IMR-90 (cell line): ENCODE measurements at regions not wholly inside any gene's neighbourhood (a gene's known extent, or its start where the extent isn't known, plus 50 kb on each side); places are given as distances from the start of the nearest gene placed in this dataset.

Experiments
- ATAC-seq: fragments of 200-7000 bp; cut with Tn5 transposase; 2 replicates; pipeline ENCODE4 v1.9.1; 2020; ENCODE audit warnings: low read depth, mild to moderate bottlenecking, moderate library complexity
- BruUV-seq: library from RNA; stranded (reverse); fragments of 400-500 nt; replicated peaks from 2 replicates; lab custom pipeline; 2021; lab: Mats Ljungman, UMichigan
- CTCF ChIA-PET: fragments of 300-600 bp; formaldehyde crosslinking; extraction: SDS; loops from one replicate; lab custom pipeline; 2021; ENCODE audit warnings: antibody characterized with exemption; lab: Yijun Ruan, JAX
- POLR2A ChIA-PET: fragments of 300-600 bp; sonication (Branson Sonifier 250); formaldehyde crosslinking; loops from one replicate; lab custom pipeline; 2022; ENCODE audit warnings: antibody characterized with exemption; ENCODE audit not compliant: unreplicated experiment; lab: Charles Lee
- DNase-seq: peaks from one replicate; pipeline ENCODE4 v3.0.0; 2013
- H2AFZ ChIP-seq: replicated peaks from 2 replicates; pipeline ENCODE3; 2013; ENCODE audit warnings: low read length, mild to moderate bottlenecking; ENCODE audit not compliant: poor library complexity
- H2AK5ac ChIP-seq: 2 replicates; pipeline ENCODE4 v1.6.1; 2013; ENCODE audit warnings: low read depth, low read length, inconsistent platforms
- H2AK9ac ChIP-seq: replicated peaks from 2 replicates; pipeline ENCODE3; 2013; ENCODE audit warnings: mild to moderate bottlenecking, low read depth, low read length, moderate library complexity; ENCODE audit not compliant: poor library complexity
- H2BK120ac ChIP-seq: 2 replicates; pipeline ENCODE4 v1.6.1; 2013; ENCODE audit warnings: low read depth, low read length, inconsistent platforms
- H2BK15ac ChIP-seq: 3 replicates; pipeline ENCODE4 v1.6.1; 2013; ENCODE audit warnings: low read depth, low read length, inconsistent platforms
- H2BK20ac ChIP-seq: 2 replicates; pipeline ENCODE4 v1.6.1; 2013; ENCODE audit warnings: low read depth, mild to moderate bottlenecking, inconsistent platforms, low read length, moderate library complexity
- H2BK5ac ChIP-seq: 2 replicates; pipeline ENCODE4 v1.6.1; 2013; ENCODE audit warnings: mild to moderate bottlenecking, low read depth, low read length, inconsistent platforms; ENCODE audit not compliant: poor library complexity, severe bottlenecking
- H3K14ac ChIP-seq: replicated peaks from 2 replicates; pipeline ENCODE4 v1.6.1; 2013; ENCODE audit warnings: low read depth, low read length, inconsistent platforms
- H3K18ac ChIP-seq: 2 replicates; pipeline ENCODE4 v1.6.1; 2013; ENCODE audit warnings: low read depth, low read length, control low read depth
- H3K23ac ChIP-seq: 2 replicates; pipeline ENCODE4 v1.6.1; 2013; ENCODE audit warnings: low read depth, low read length, inconsistent platforms
- H3K27ac ChIP-seq: 2 replicates; pipeline ENCODE4 v1.5.1; 2013; ENCODE audit warnings: mild to moderate bottlenecking, control low read depth, low read length; ENCODE audit not compliant: insufficient read depth
- H3K27me3 ChIP-seq: 2 replicates; pipeline ENCODE4 v1.6.1; 2013; ENCODE audit warnings: low read length; ENCODE audit not compliant: control insufficient read depth, insufficient read depth
- H3K36me3 ChIP-seq: 2 replicates; pipeline ENCODE4 v1.6.1; 2013; ENCODE audit warnings: low read length, mixed read lengths; ENCODE audit not compliant: control insufficient read depth, insufficient read depth
- H3K4ac ChIP-seq: 2 replicates; pipeline ENCODE4 v1.6.1; 2013; ENCODE audit warnings: low read depth, low read length, inconsistent platforms
- H3K4me1 ChIP-seq: 2 replicates; pipeline ENCODE4 v1.6.1; 2013; ENCODE audit warnings: low read length, mixed read lengths; ENCODE audit not compliant: control insufficient read depth, insufficient read depth
- H3K4me2 ChIP-seq: 2 replicates; pipeline ENCODE4 v1.6.1; 2013; ENCODE audit warnings: low read depth, mild to moderate bottlenecking, control low read depth, low read length, moderate library complexity
- H3K4me3 ChIP-seq: 2 replicates; pipeline ENCODE4 v1.5.1; 2013; ENCODE audit warnings: low read depth, mild to moderate bottlenecking, control low read depth, low read length, moderate library complexity; ENCODE audit not compliant: insufficient read depth
- H3K56ac ChIP-seq: 2 replicates; pipeline ENCODE4 v1.6.1; 2013; ENCODE audit warnings: low read length, inconsistent platforms; ENCODE audit not compliant: insufficient read depth; ENCODE audit errors: extremely low read depth
- H3K79me1 ChIP-seq, 2 experiments: 2 replicates each; pipeline ENCODE4 v1.6.1; 2013; ENCODE audit warnings: low read length in 2 of 2, inconsistent platforms in 1 of 2, low read depth in 1 of 2
- H3K9ac ChIP-seq: 2 replicates; pipeline ENCODE4 v1.6.1; 2013; ENCODE audit warnings: low read depth, low read length, control low read depth
- H3K9me1 ChIP-seq: 2 replicates; pipeline ENCODE4 v1.6.1; 2013; ENCODE audit warnings: low read length, inconsistent platforms; ENCODE audit not compliant: insufficient read depth
- H3K9me3 ChIP-seq: 2 replicates; pipeline ENCODE4 v1.6.1; 2013; ENCODE audit warnings: low read length; ENCODE audit not compliant: control insufficient read depth, insufficient read depth
- H4K20me1 ChIP-seq: 2 replicates; pipeline ENCODE4 v1.6.1; 2013; ENCODE audit warnings: low read length, inconsistent platforms; ENCODE audit not compliant: insufficient read depth
- H4K5ac ChIP-seq: 2 replicates; pipeline ENCODE4 v1.6.1; 2013; ENCODE audit warnings: mild to moderate bottlenecking, low read depth, low read length, control low read depth
- H4K8ac ChIP-seq, 2 experiments: 2 replicates each; pipeline ENCODE4 v1.6.1; 2013; ENCODE audit warnings: low read depth in 2 of 2, low read length in 2 of 2, control low read depth in 1 of 2, inconsistent platforms in 1 of 2
- H4K91ac ChIP-seq: 2 replicates; pipeline ENCODE4 v1.6.1; 2013; ENCODE audit warnings: low read depth, low read length, inconsistent platforms; ENCODE audit not compliant: insufficient read depth
- NFE2L2 ChIP-seq: fragments of 150-350 bp; IDR thresholded peaks from 2 replicates; pipeline ENCODE4 v1.6.1; 2016; ENCODE audit warnings: low read depth, mild to moderate bottlenecking, low read length
- WGBS, 2 experiments: methylation state at CpG; one replicate each; pipeline versions ENCODE4 v1.1.5 to v1.1.7; 2013; ENCODE audit warnings: missing lambda C conversion rate in 2 of 2; ENCODE audit not compliant: insufficient read length in 1 of 2; ENCODE audit errors: extremely low coverage in 2 of 2; 5-methylcytosine and 5-hydroxymethylcytosine counted together
- dilution Hi-C: fragments of 300-500 bp; cut with HindIII; formaldehyde crosslinking; loops from one replicate; pipeline ENCODE4 v1.14.3; 2018; ENCODE audit warnings: low sequenced_read_pairs; ENCODE audit not compliant: unreplicated experiment
- in situ Hi-C: fragments of 300-500 bp; cut with MboI; formaldehyde crosslinking; loops from 3 replicates; pipeline ENCODE4 v1.14.3; 2019; ENCODE audit warnings: low sequenced_read_pairs, inconsistent platforms, mixed read lengths
- intact Hi-C: fragments of 100-400 bp; cut with micrococcal nuclease; formaldehyde crosslinking; loops from 2 replicates; pipeline ENCODE4 v1.10.0; 2022

- TF ChIP-seq NFE2L2, result no peak
- Histone ChIP-seq H3K36me3 (no peaks in the 10 kb centered on the region), H2BK120ac (no peak overlapping the region), H2AK5ac (no peak overlapping the region), H3K18ac (no peak overlapping the region), H3K4me1 (no peaks in the 10 kb centered on the region), H4K5ac (no peak overlapping the region), H2BK20ac (no peak overlapping the region), H3K14ac (no peak overlapping the region), H4K8ac (no peak overlapping the region), H3K4ac (no peak overlapping the region), H3K9ac (no peak overlapping the region), H3K27ac (no peak overlapping the region), H3K9me3 (peaks cover 7% of the 10 kb centered on the region), H2BK15ac (no peak overlapping the region), H3K9me1 (no peaks in the 10 kb centered on the region), H3K4me3 (no peak overlapping the region), H3K56ac (no peak overlapping the region), H2AFZ (no peak overlapping the region), H3K79me1 (no peaks in the 10 kb centered on the region), H3K4me2 (no peak overlapping the region), H4K20me1 (no peaks in the 10 kb centered on the region), H2AK9ac (no peak overlapping the region), H3K27me3 (no peaks in the 10 kb centered on the region), H4K91ac (no peak overlapping the region), H2BK5ac (no peak overlapping the region), H3K23ac (no peak overlapping the region)
- ATAC-seq (no peak), DNase-seq (no peak)
- no TSS peak for BruUV-seq
- dilution Hi-C loops (no loop called here), in situ Hi-C loops (no loop called here), intact Hi-C loops (no loop called here)
- POLR2A ChIA-PET, result no interaction called here
- no CpG with 5 or more reads among the region's 3 CpGs for WGBS, 2 experiments
- CTCF ChIA-PET, result no interaction called here
Observed at GRCh38 chr14:40682131-40682913, 924.4 kb upstream of the LRFN5 start.
